ENCODE measurements at regions not wholly inside any gene's neighbourhood (a gene's known extent, or its start where the extent isn't known, plus 50 kb on each side); places are given as distances from the start of the nearest gene placed in this dataset.

DNA sequence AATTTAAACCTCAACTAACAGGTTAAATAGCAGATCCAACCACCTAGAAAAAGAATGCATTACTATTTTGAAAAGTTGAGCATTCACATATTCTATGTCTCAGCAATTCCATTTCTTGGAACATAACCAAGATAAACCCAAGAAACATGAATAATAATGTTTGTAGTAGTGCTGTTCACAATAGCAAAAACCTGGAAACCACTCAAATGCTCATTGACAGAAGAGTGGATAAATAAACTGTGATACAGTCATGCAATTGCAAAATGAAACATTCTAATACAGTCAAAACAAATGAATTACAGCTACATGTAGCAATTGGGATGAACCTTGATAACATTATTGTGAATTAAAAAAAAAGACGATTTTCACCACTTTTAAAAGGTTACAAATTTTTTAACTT, 162.8 kb upstream of the TMEM45B start:
- TF ChIP-seq CTCF (IDR thresholded peaks at IDR 0.05) (no peak), EZH2 (IDR thresholded peaks at IDR 0.05; ENCODE audit: borderline replicate concordance, insufficient read depth, low read depth, low read length, poor library complexity, severe bottlenecking) (no peak)

All from B cell (primary cell).